Breast epithelium (tissue), 3 donors: ENCODE measurements at regions not wholly inside any gene's neighbourhood (a gene's known extent, or its start where the extent isn't known, plus 50 kb on each side); places are given as distances from the start of the nearest gene placed in this dataset.

Experiments
- CTCF ChIP-seq, 3 donors: fragments of 450-650 bp; IDR thresholded peaks; one replicate each; pipeline ENCODE4 v1.5.1; 2016 to 2017; ENCODE audit warnings: antibody characterized with exemption in 3 of 3, mild to moderate bottlenecking in 3 of 3, moderate library complexity in 3 of 3
- POLR2AphosphoS5 ChIP-seq, 3 donors: sonication (generic); formaldehyde crosslinking; IDR thresholded peaks; one replicate each; pipeline ENCODE4 v1.6.1; 2017; ENCODE audit warnings: antibody characterized with exemption in 3 of 3

- TF ChIP-seq CTCF (IDR thresholded peaks at IDR 0.05) (no peak), POLR2AphosphoS5 (IDR thresholded peaks at IDR 0.05) (no peak)
These were observed 307.0 kb upstream of the SPOCK3 start for GRCh38 chr4:167541286-167541685.
